HG02852 (cell line): ENCODE measurements at regions not wholly inside any gene's neighbourhood (a gene's known extent, or its start where the extent isn't known, plus 50 kb on each side); places are given as distances from the start of the nearest gene placed in this dataset.
"Not testable (repeated sequence)": the region's sequence is repeated elsewhere in the genome, so short reads cannot be mapped to it uniquely, and the experiment has no call there.

Source experiments
- ATAC-seq: cut with Tn5 transposase; IDR thresholded peaks from one replicate; pipeline ENCODE4 v1.9.1; 2021; ENCODE audit warnings: mild to moderate bottlenecking, moderate library complexity; ENCODE audit not compliant: unreplicated experiment

GRCh38 chr14:105729825-105730368 lies 203.5 kb downstream of the TMEM121 start:
- ATAC-seq: not testable (repeated sequence)

DNA sequence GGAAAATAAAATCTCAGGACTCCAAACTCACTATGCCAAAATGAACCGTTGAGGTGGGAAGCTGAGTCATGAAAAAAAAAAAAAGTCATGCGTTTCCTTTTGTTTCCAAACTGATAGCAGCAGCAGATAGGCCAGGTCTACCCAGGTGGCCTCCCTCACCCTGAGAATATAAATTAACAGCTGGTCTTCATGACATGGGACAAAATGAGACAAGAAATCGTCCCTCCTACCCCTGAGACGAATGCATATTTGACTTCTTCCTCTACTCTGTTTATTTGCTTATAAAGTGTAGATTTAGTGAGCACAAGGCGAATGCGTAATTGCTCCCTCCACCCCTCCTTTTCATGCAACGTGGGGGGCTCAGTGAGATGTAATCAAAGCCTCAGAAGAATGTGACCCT lies 204.3 kb downstream of the TMEM121 start:
- ATAC-seq: not testable (repeated sequence)

DNA sequence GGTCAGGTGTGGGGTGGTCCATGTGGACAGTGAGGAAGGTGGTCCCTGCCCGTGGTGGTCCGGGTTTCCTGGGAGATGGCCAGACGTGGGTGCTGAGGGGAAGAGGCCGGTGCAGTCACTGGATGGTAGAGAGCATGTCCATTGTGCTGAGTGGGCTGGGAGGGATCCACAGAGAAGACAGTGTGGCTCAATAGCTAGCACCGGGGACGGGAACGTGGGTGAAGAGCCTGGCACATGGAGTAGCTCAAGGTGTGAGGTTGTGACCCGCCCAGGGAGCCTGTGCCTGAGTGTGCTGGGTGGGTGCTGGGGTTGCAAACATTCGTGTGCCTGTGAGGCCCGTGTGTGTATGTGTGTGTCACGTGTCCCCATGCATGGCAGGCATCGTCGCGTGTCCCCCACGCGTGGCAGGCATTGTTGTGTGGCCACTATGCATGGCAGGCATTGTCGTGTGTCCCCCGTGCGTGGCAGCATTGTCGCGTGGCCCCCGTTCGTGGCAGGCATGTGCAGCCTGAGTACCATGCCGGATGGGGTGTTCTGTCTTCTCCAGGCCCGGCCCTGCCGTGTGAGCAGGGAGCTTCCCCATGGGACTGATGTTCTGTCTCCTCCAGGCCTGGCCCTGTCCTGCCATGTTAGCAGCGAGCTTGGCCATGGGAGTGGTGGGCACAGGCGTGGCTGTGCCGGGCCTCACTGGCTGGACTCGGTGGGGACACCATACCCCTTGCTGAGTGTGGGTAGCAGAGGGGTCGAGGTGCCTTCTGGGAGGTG lies 205.0 kb downstream of the TMEM121 start:
- not testable (repeated sequence) for ATAC-seq

DNA sequence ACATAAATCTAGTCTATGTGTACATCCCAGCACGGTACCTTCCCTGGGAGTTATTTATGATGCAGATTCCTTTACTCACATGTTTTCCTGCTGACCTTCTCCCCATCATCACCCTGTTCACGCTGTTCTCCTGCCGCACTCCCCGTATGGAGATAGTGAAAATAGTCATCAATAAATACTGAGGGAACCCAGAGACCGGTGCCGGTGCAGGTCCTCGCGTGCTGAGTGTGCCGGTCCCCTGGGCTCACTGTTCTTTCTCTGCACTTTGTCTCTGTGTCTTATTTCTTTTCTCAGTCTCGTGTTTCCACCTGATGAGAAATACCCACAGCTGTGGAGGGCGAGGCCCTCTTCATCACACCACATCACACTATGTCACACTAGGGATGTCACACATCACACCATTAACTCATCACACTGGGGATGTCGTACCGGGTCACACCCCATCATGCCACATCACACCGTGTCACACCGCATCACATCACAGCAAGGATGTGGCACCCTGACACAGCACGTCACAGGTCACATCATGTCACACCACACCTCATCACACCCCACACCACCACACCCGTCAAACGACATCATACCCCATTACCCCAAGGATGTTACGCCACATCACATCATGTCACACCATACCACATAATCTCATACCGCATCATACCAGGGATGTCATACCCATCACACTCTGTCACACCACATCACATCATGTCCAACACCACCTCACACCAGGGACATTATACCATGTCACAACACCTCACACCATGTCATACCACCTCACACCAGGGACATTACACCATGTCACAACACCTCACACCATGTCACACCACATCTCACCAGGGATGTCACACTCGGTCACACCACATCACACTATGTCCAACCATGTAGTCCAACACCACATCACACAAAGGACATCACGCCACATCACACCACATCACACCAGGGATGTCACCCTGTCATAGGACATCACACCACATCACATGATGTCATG lies 207.0 kb downstream of the TMEM121 start:
- ATAC-seq: no peak

DNA sequence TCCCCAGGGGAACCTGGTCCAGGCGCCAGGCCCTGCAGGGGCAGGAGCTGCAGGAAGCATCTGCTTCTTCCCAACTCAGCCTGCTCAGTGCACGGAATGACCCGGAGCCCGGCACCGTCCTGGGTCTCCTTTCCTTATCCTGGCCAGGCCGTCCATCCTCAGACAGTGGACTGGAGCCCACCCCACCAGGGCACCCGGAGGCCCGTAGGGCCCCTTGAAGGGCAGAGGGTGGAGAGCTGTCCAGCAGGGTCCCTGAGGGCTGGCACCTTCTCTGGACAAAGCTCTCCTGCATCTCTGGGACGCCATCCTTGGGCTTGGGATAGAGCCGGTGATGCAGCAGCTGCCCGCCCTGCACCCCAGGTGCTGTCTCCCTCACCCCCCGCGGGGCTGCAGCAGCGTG lies 207.9 kb downstream of the TMEM121 start:
- not testable (repeated sequence) for ATAC-seq

DNA sequence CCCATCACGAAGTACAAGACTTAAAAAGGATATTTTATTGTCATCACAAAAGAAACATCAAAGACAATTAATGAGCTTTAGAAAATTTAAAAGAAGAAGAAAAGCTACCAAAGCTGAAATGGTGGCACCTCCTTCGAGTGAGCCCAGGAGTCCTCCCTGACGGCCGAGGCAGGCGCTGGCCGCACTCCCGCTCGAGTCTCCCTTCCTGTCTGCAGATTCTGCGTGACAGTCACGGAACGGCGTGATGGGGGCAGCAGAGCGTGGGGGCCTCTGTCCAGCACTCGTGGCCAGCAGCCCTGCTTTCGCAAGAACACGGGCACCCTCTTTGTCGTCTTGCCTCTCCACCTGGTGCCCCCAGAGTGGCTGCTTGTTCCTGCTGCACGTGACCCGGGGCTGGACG lies 209.9 kb downstream of the TMEM121 start:
- not testable (repeated sequence) for ATAC-seq

GRCh38 chr14:105737504-105738246 lies 211.3 kb downstream of the TMEM121 start:
- ATAC-seq: no peak

DNA sequence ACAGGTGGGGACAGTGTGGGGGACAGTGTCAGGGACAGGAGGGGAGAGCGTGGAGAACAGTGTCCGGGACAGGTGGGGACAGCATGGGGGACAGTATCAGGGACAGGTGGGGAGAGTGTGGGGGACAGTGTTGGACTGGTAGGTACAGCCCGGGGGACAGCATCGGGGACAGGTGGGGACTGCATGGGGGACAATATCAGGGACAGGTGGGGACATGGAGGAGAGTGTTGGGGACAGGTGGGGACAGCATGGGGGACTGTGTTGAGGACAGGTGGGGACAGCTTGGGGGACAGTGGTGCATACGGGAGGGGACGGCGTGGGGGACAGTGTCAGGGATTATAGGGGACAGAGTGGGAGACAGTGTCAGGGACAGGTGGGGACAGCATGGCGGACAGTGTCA lies 212.3 kb downstream of the TMEM121 start:
- no peak for ATAC-seq

DNA sequence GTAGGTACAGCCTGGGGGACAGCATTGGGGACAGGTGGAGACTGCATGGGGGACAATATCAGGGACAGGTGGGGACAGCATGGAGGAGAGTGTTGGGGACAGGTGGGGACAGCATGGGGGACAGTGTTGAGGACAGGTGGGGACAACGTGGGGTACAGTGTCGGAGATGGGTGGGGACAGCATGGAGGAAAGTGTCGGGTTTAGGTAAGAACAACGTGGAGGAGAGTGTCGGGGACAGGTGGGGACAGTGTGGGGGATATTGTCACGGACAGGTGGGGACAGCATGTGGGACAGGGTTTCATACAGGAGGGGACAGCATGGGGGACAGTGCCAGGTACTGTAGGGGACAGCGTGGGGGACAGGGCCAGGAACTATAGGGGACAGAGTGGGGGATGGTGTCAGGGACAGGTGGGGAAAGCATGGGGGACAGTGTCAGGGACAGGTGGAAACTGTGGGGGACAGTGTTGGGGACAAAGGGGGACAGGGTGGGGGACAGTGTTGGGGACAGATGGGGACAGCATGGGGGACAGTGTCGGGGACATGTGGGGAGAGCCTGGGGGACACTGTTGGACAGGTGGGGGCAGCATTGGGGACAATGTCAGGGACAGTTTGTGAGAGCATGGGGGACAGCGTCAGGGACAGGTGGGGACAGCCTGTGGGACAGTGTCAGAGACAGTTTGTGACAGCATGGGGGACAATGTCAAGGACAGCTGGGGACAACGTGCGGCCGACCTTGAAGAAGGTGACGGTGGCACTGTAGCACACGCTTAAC lies 213.1 kb downstream of the TMEM121 start:
- ATAC-seq: no peak

DNA sequence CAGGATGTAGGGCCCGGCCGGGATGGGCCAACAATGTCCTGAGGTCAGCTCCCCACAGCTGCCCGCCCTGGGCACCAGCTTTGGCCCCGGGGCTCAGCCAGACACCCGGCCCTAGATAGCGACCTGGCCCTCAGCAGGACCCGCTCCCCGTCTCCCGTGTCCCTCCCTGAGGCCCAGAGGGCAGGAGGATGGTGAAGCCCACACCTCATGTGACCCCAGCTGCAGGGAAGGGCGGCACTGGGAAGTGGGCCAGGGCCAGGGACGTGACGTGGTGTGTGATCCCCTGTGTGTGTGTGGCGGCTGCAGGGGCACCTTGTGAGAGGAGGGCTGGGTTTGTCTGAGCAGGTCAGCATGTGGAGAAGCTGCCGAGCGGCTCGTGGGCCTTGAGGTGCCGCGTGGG lies 213.9 kb downstream of the TMEM121 start:
- not testable (repeated sequence) for ATAC-seq

- ATAC-seq: not testable (repeated sequence)
Measured at GRCh38 chr14:105740961-105741360, 214.6 kb downstream of the TMEM121 start.

DNA sequence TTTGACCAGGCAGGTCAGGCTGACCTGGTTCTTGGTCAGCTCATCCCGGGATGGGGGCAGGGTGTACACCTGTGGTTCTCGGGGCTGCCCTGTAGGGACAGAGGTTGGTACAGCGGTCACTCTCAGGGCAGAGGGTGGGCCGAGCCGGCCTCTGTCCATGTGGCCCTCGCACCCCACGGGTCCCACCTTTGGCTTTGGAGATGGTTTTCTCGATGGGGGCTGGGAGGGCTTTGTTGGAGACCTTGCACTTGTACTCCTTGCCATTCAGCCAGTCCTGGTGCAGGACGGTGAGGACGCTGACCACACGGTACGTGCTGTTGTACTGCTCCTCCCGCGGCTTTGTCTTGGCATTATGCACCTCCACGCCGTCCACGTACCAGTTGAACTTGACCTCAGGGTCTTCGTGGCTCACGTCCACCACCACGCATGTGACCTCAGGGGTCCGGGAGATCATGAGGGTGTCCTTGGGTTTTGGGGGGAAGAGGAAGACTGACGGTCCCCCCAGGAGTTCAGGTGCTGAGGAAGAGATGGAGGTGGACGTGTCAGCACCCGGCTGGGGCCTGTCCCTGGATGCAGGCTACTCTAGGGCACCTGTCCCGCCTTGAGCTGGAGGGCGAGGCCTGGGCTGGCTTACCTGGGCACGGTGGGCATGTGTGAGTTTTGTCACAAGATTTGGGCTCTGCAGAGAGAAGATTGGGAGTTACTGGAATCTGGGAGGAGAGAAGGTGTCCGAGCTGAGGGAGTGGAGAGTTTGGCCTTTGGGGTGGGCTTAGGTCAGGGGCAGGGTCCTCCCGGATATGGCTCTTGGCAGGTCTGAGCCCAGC lies 215.5 kb downstream of the TMEM121 start:
- ATAC-seq: not testable (repeated sequence)

- ATAC-seq: no peak
Measured at GRCh38 chr14:105742531-105742848, 216.1 kb downstream of the TMEM121 start.

GRCh38 chr14:105742904-105743701 lies 216.7 kb downstream of the TMEM121 start:
- ATAC-seq: not testable (repeated sequence)

GRCh38 chr14:105744213-105744787 lies 217.9 kb downstream of the TMEM121 start:
- ATAC-seq: not testable (repeated sequence)

DNA sequence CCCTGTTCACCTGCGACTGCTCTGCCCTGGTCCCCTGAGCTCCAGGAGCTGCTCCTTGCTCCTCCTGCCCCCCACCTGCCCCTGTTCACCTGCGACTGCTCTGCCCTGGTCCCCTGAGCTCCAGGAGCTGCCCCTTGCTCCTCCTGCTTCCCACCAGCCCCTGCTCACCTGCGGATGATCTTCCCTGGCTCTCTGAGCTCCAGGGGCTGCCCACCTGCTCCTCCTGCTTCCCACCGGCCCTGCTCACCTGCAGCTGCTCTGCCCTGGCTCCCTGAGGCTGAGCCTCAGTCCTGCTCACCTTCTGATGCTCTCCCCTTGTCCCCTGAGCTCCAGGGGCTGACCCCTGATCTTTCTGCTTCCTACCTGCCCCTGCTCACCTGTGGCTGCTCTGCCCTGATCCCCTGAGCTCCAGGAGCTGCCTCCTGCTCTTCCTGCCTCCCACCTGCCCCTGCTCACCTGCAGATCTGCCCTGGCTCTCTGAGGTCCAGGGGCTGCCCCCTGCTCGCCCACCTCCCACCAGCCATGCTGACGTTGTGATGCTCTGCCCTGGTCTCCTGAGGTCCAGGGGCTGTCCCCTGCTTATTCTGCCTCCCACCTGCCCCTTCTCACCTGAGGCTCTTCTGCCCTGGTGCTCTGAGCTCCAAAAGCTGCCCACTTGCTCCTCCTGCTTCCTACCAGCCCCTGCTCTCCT lies 219.2 kb downstream of the TMEM121 start:
- no peak for ATAC-seq

GRCh38 chr14:105746124-105746514 lies 219.7 kb downstream of the TMEM121 start:
- no peak for ATAC-seq
